Smooth muscle cell (in vitro differentiated cells): ENCODE measurements at regions not wholly inside any gene's neighbourhood (a gene's known extent, or its start where the extent isn't known, plus 50 kb on each side); places are given as distances from the start of the nearest gene placed in this dataset.

Experiments
- DNase-seq: peaks from one replicate; lab custom pipeline; 2025; ENCODE audit not compliant: unreplicated experiment; lab: John Stamatoyannopoulos, UW
- H2AFZ ChIP-seq: fragments of 200-600 bp; sonication (generic); 2 replicates; pipeline ENCODE4 v1.6.0; 2016; ENCODE audit warnings: antibody characterized with exemption, low read depth, mild to moderate bottlenecking
- H3F3A ChIP-seq: fragments of 200-600 bp; sonication (generic); 2 replicates; pipeline ENCODE4 v1.6.0; 2017; ENCODE audit warnings: antibody characterized with exemption, low read depth
- H3K27ac ChIP-seq: fragments of 200-600 bp; sonication (generic); 2 replicates; pipeline ENCODE4 v1.5.1; 2016; ENCODE audit warnings: low read depth, mild to moderate bottlenecking
- H3K27me3 ChIP-seq: fragments of 200-600 bp; sonication (generic); 2 replicates; pipeline ENCODE4 v1.6.1; 2016; ENCODE audit warnings: low read depth, mild to moderate bottlenecking
- H3K36me3 ChIP-seq: fragments of 200-600 bp; sonication (generic); 2 replicates; pipeline ENCODE4 v1.5.1; 2016; ENCODE audit warnings: low read depth
- H3K4me1 ChIP-seq: fragments of 200-600 bp; sonication (generic); 2 replicates; pipeline ENCODE4 v1.5.1; 2016; ENCODE audit warnings: low read depth
- H3K4me2 ChIP-seq: fragments of 200-600 bp; sonication (generic); 2 replicates; pipeline ENCODE4 v1.6.0; 2016; ENCODE audit warnings: mild to moderate bottlenecking
- H3K4me3 ChIP-seq: fragments of 200-600 bp; sonication (generic); 2 replicates; pipeline ENCODE4 v1.5.1; 2016; ENCODE audit warnings: mild to moderate bottlenecking
- H3K79me2 ChIP-seq: fragments of 200-600 bp; sonication (generic); 2 replicates; pipeline ENCODE4 v1.6.0; 2016; ENCODE audit warnings: low read depth, mild to moderate bottlenecking
- H3K9ac ChIP-seq: fragments of 200-600 bp; sonication (generic); 2 replicates; pipeline ENCODE4 v1.6.0; 2016; ENCODE audit warnings: low read depth
- H3K9me3 ChIP-seq: fragments of 200-600 bp; sonication (generic); replicated peaks from 2 replicates; pipeline ENCODE4 v1.5.1; 2016; ENCODE audit warnings: low read depth
- H4K20me1 ChIP-seq: fragments of 200-600 bp; sonication (generic); 2 replicates; pipeline ENCODE4 v1.6.0; 2016; ENCODE audit warnings: low read depth
- WGBS: methylation state at CpG from one replicate; pipeline ENCODE4 v1.1.7; 2016; ENCODE audit warnings: low lambda C conversion rate; 5-methylcytosine and 5-hydroxymethylcytosine counted together
- TF ChIP-seq, protein P1 (sequence below): fragments of 200-600 bp; sonication (generic); IDR thresholded peaks from 2 replicates; pipeline ENCODE4 v1.5.1; 2017; ENCODE audit warnings: borderline replicate concordance, mild to moderate bottlenecking, antibody characterized with exemption; ENCODE audit not compliant: insufficient read depth, poor library complexity, severe bottlenecking

DNA sequence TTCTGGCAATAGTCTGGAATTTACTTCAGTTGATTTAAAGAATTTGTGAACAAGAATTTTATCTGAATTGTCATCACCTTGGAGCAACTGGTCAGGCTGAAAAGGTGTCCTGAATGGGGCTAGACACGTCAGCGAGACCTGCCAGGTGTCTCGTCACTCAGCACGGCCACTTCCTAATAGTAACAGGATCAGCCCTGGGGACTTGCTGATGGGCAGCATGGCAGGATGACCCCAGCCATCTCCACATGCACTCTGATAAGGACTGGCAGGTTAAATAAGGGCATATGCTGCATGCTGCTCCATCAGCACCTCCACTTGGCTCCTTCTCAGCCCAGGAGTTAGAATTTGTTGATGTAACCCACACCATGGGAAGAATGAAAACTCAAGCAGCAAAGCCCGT is 224.2 kb downstream of the FOXO1 start:
- no peaks in the 10 kb centered on the region for H4K20me1 ChIP-seq
- no peaks in the 10 kb centered on the region for H3K79me2 ChIP-seq
- H3K4me3 ChIP-seq, result no peak overlapping the region
- DNase-seq, result no peak
- H3K9me3 ChIP-seq, result no peaks in the 10 kb centered on the region
- TF ChIP-seq, protein P1, sequence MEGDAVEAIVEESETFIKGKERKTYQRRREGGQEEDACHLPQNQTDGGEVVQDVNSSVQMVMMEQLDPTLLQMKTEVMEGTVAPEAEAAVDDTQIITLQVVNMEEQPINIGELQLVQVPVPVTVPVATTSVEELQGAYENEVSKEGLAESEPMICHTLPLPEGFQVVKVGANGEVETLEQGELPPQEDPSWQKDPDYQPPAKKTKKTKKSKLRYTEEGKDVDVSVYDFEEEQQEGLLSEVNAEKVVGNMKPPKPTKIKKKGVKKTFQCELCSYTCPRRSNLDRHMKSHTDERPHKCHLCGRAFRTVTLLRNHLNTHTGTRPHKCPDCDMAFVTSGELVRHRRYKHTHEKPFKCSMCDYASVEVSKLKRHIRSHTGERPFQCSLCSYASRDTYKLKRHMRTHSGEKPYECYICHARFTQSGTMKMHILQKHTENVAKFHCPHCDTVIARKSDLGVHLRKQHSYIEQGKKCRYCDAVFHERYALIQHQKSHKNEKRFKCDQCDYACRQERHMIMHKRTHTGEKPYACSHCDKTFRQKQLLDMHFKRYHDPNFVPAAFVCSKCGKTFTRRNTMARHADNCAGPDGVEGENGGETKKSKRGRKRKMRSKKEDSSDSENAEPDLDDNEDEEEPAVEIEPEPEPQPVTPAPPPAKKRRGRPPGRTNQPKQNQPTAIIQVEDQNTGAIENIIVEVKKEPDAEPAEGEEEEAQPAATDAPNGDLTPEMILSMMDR, result no peak
- no peaks in the 10 kb centered on the region for H3K36me3 ChIP-seq
- no peak overlapping the region for H3K27ac ChIP-seq
- H3K4me1 ChIP-seq, result no peaks in the 10 kb centered on the region
- no peak overlapping the region for H3K4me2 ChIP-seq
- H3F3A ChIP-seq, result no peaks in the 10 kb centered on the region
- H3K9ac ChIP-seq, result no peak overlapping the region
- no peaks in the 10 kb centered on the region for H3K27me3 ChIP-seq
- 79% methylated on average over 5 of the region's 5 CpGs for WGBS
- no peak overlapping the region for H2AFZ ChIP-seq

DNA sequence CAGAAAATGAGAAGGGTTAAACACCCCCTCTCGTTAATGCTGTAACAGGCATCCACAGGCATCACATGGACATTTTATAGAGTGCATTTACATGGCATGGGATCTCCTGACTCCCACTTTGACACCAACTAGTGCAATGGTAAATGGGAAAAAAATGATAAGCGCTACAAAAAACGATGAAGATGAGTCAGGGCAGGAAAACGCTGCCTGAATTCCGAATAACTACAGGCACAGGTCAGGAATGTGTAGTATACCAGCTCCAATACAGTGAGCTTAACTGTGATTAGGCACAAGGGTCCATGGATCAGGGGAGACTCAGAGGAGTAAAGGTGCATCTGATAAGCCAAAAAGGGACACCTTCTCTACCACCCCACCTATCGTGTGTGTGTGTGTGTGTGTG is 223.6 kb downstream of the FOXO1 start:
- Histone ChIP-seq H3K4me3 (no peak overlapping the region), H3K4me2 (no peak overlapping the region), H3K9ac (no peak overlapping the region), H3K4me1 (no peaks in the 10 kb centered on the region), H3K36me3 (no peaks in the 10 kb centered on the region), H4K20me1 (no peaks in the 10 kb centered on the region), H3K79me2 (no peaks in the 10 kb centered on the region), H3K27ac (no peak overlapping the region), H2AFZ (no peak overlapping the region), H3K9me3 (no peaks in the 10 kb centered on the region), H3K27me3 (no peaks in the 10 kb centered on the region), H3F3A (no peaks in the 10 kb centered on the region)
- TF ChIP-seq, protein P1, result no peak
- DNase-seq, result no peak
- 46% methylated on average over 6 of the region's 6 CpGs for WGBS

DNA sequence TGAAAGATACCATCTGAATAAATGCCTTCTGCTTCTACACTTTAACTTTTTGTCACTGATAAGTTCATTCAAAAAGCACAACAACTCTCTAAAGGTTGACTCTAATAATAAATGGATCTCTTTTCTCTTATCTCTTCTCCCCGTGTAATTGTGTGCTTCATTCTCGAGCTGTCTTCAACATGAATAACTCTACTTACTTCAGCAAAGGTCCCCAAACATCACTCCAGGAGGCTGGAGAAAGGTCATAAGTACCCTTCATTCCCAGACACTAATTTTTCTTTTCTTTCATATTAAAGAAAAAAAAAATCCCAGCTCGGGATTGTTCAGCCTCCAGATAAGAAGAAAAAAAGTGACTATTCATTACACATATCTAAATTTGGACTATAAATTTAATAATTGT is 222.2 kb downstream of the FOXO1 start:
- Histone ChIP-seq H3K4me2 (no peak overlapping the region), H3K27ac (no peak overlapping the region), H4K20me1 (no peaks in the 10 kb centered on the region), H3K4me1 (no peaks in the 10 kb centered on the region), H3K79me2 (no peaks in the 10 kb centered on the region), H3K36me3 (no peaks in the 10 kb centered on the region), H3K4me3 (no peak overlapping the region), H3K27me3 (no peaks in the 10 kb centered on the region), H2AFZ (no peak overlapping the region), H3K9ac (no peak overlapping the region), H3K9me3 (no peaks in the 10 kb centered on the region), H3F3A (no peaks in the 10 kb centered on the region)
- TF ChIP-seq, protein P1, result no peak
- WGBS, result 89% methylated on average over 3 of the region's 3 CpGs
- no peak for DNase-seq

DNA sequence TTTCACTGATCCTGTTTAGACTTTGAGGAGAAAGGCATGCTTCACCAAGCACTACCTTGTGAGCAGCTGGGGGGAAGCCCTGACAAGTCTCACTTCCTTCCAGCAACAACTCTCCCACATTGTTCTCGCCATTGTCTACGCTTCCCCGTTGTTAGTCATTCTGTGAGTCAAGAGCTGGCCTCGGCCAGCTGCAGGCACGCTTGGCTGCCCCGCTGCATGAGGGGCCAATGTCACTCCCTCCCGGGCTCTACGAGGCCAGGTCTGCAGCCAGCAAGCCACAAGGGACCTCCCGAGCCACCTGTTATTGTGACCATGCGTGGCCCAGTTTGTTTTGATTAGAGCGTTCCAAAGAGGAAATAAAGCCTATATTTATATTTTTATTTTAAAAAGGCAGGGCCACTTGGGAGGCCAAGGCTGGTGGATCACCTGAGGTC is 220.9 kb downstream of the FOXO1 start:
- 80% methylated on average over 11 of the region's 11 CpGs for WGBS

More for the DNA sequence above, 220.9 kb downstream of the FOXO1 start:
- no peak for DNase-seq
- TF ChIP-seq, protein P1, result no peak
- Histone ChIP-seq H3K27me3 (no peaks in the 10 kb centered on the region), H3K4me2 (no peak overlapping the region), H3K4me3 (no peak overlapping the region), H3K9ac (no peak overlapping the region), H3K27ac (no peak overlapping the region), H3K4me1 (no peaks in the 10 kb centered on the region), H4K20me1 (no peaks in the 10 kb centered on the region), H3K9me3 (no peaks in the 10 kb centered on the region), H3K36me3 (no peaks in the 10 kb centered on the region), H2AFZ (no peak overlapping the region), H3F3A (no peaks in the 10 kb centered on the region), H3K79me2 (no peaks in the 10 kb centered on the region)
